Vagina (tissue), 2 donors: ENCODE measurements at regions not wholly inside any gene's neighbourhood (a gene's known extent, or its start where the extent isn't known, plus 50 kb on each side); places are given as distances from the start of the nearest gene placed in this dataset.

Experiments
- CTCF ChIP-seq, 3 experiments: fragments of 450-650 bp in 2 of 3; fragments of 200-600 bp in 1 of 3; sonication (generic) in 1 of 3; IDR thresholded peaks; one replicate each; pipeline ENCODE4 v1.5.1; 2017 to 2019; ENCODE audit warnings: antibody characterized with exemption in 3 of 3, mild to moderate bottlenecking in 2 of 3, moderate library complexity in 2 of 3
- POLR2A ChIP-seq, 2 donors: fragments of 450-650 bp; IDR thresholded peaks; one replicate each; pipeline ENCODE4 v1.6.1; 2017; ENCODE audit warnings: antibody characterized with exemption in 2 of 2, mild to moderate bottlenecking in 2 of 2, moderate library complexity in 2 of 2

GRCh38 chr7:24404315-24404714 lies 120.3 kb downstream of the NPY start:
- TF ChIP-seq POLR2A (IDR thresholded peaks at IDR 0.05) (no peak), CTCF (IDR thresholded peaks at IDR 0.05) (no peak)
